ENCODE measurements at regions not wholly inside any gene's neighbourhood (a gene's known extent, or its start where the extent isn't known, plus 50 kb on each side); places are given as distances from the start of the nearest gene placed in this dataset.

GRCh38 chr2:8122520-8122919, 559.3 kb upstream of the ID2 start:
- Histone ChIP-seq H3K9me3 (ENCODE audit: control insufficient read depth, low read length) (no peaks in the 10 kb centered on the region), H3K4me3 (ENCODE audit: low read length) (no peak overlapping the region), H3K4me1 (ENCODE audit: control insufficient read depth, insufficient read depth, low read length) (no peaks in the 10 kb centered on the region), H3K9ac (ENCODE audit: extremely low read depth, low read length, poor library complexity, severe bottlenecking) (no peak overlapping the region), H3K36me3 (ENCODE audit: control insufficient read depth, insufficient read depth, low read length) (no peaks in the 10 kb centered on the region), H3K27ac (ENCODE audit: low read depth, low read length) (no peak overlapping the region), H3K27me3 (ENCODE audit: control insufficient read depth, insufficient read depth, low read length, poor library complexity, severe bottlenecking) (no peaks in the 10 kb centered on the region)
- H3K4me1 Mint-ChIP-seq, result peaks cover 14% of the 10 kb centered on the region
- no peaks in the 10 kb centered on the region for H3K9me3 Mint-ChIP-seq
- no peaks in the 10 kb centered on the region for H3K36me3 Mint-ChIP-seq (ENCODE audit: low read depth)
- H3K27me3 Mint-ChIP-seq (ENCODE audit: insufficient read depth), result no peaks in the 10 kb centered on the region
- H3K4me3 Mint-ChIP-seq, result no peak overlapping the region
- WGBS, 2 experiments (ENCODE audit: insufficient coverage in 1 of 2, insufficient read length in 1 of 2), result 92 to 95% methylated on average over 7 of the region's 7 CpGs
- TF ChIP-seq CTCF (conservative IDR thresholded peaks at IDR 0.05), result no peak
- no peak overlapping the region for H3K27ac Mint-ChIP-seq
- DNase-seq, result no peak

GRCh38 chr2:8123464-8123863, 558.4 kb upstream of the ID2 start:
- H3K27ac Mint-ChIP-seq, result no peak overlapping the region
- Histone ChIP-seq H3K27me3 (ENCODE audit: control insufficient read depth, insufficient read depth, low read length, poor library complexity, severe bottlenecking) (no peaks in the 10 kb centered on the region), H3K27ac (ENCODE audit: low read depth, low read length) (no peak overlapping the region), H3K36me3 (ENCODE audit: control insufficient read depth, insufficient read depth, low read length) (no peaks in the 10 kb centered on the region), H3K4me1 (ENCODE audit: control insufficient read depth, insufficient read depth, low read length) (no peaks in the 10 kb centered on the region), H3K9ac (ENCODE audit: extremely low read depth, low read length, poor library complexity, severe bottlenecking) (no peak overlapping the region), H3K9me3 (ENCODE audit: control insufficient read depth, low read length) (no peaks in the 10 kb centered on the region), H3K4me3 (ENCODE audit: low read length) (no peak overlapping the region)
- WGBS, 2 experiments (ENCODE audit: insufficient coverage in 1 of 2, insufficient read length in 1 of 2), result 93% methylated on average over 2 of the region's 2 CpGs; no CpG with 5 or more reads in 1 of the 2 experiments
- no peak for TF ChIP-seq CTCF (conservative IDR thresholded peaks at IDR 0.05)
- DNase-seq, result no peak
- H3K4me3 Mint-ChIP-seq, result no peak overlapping the region
- no peaks in the 10 kb centered on the region for H3K36me3 Mint-ChIP-seq (ENCODE audit: low read depth)
- no peaks in the 10 kb centered on the region for H3K27me3 Mint-ChIP-seq (ENCODE audit: insufficient read depth)
- H3K4me1 Mint-ChIP-seq, result peaks cover 11% of the 10 kb centered on the region
- peaks cover 2% of the 10 kb centered on the region for H3K9me3 Mint-ChIP-seq

- Mint-ChIP-seq H3K36me3 (ENCODE audit: low read depth) (no peaks in the 10 kb centered on the region), H3K27ac (no peak overlapping the region), H3K9me3 (peaks cover 4% of the 10 kb centered on the region), H3K4me3 (no peak overlapping the region), H3K27me3 (ENCODE audit: insufficient read depth) (no peaks in the 10 kb centered on the region), H3K4me1 (no peaks in the 10 kb centered on the region)
- no peaks in the 10 kb centered on the region for H3K27me3 ChIP-seq (ENCODE audit: control insufficient read depth, insufficient read depth, low read length, poor library complexity, severe bottlenecking)
- no peaks in the 10 kb centered on the region for H3K4me1 ChIP-seq (ENCODE audit: control insufficient read depth, insufficient read depth, low read length)
- H3K4me3 ChIP-seq (ENCODE audit: low read length), result no peak overlapping the region
- H3K9ac ChIP-seq (ENCODE audit: extremely low read depth, low read length, poor library complexity, severe bottlenecking), result no peak overlapping the region
- DNase-seq, result no peak
- H3K9me3 ChIP-seq (ENCODE audit: control insufficient read depth, low read length), result no peaks in the 10 kb centered on the region
- no peaks in the 10 kb centered on the region for H3K36me3 ChIP-seq (ENCODE audit: control insufficient read depth, insufficient read depth, low read length)
- 88 to 93% methylated on average over 10 to 12 of the region's 12 CpGs for WGBS, 2 experiments (ENCODE audit: insufficient coverage in 1 of 2, insufficient read length in 1 of 2)
- no peak overlapping the region for H3K27ac ChIP-seq (ENCODE audit: low read depth, low read length)
- no peak for TF ChIP-seq CTCF (conservative IDR thresholded peaks at IDR 0.05)
Measured at GRCh38 chr2:8125741-8126711, 555.8 kb upstream of the ID2 start.

Measured in endodermal cell (in vitro differentiated cells).